ENCODE measurements at regions not wholly inside any gene's neighbourhood (a gene's known extent, or its start where the extent isn't known, plus 50 kb on each side); places are given as distances from the start of the nearest gene placed in this dataset.

DNA sequence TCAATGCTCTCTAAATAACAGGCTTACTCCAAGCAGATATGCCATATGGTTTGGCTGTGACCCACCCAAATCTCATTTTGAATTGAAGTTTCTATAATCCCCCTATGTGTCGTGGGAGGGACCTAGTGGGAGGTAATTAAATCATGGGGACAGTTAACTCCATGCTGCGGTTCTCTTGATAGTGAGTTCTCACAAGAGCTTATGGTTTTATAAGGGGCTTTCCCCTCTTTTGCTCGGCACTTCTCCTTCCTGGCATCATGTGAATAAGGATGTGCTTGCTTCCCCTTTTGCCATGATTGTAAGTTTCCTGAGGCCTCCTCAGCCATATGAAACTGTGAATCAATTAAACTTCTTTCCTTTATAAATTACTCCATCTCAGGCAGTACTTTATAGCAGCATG is 302.7 kb upstream of the ZC3H15 start:
- no peaks in the 10 kb centered on the region for H3K27me3 ChIP-seq
- H3K4me3 ChIP-seq, result no peak overlapping the region
- no peak for DNase-seq
- H3K36me3 ChIP-seq, result no peaks in the 10 kb centered on the region
- intact Hi-C loops (cut with DNase I; ENCODE audit: low total_unique reads), result no loop called here
- TF ChIP-seq POLR2A (IDR thresholded peaks at IDR 0.05), result no peak
- TF ChIP-seq, protein P1, sequence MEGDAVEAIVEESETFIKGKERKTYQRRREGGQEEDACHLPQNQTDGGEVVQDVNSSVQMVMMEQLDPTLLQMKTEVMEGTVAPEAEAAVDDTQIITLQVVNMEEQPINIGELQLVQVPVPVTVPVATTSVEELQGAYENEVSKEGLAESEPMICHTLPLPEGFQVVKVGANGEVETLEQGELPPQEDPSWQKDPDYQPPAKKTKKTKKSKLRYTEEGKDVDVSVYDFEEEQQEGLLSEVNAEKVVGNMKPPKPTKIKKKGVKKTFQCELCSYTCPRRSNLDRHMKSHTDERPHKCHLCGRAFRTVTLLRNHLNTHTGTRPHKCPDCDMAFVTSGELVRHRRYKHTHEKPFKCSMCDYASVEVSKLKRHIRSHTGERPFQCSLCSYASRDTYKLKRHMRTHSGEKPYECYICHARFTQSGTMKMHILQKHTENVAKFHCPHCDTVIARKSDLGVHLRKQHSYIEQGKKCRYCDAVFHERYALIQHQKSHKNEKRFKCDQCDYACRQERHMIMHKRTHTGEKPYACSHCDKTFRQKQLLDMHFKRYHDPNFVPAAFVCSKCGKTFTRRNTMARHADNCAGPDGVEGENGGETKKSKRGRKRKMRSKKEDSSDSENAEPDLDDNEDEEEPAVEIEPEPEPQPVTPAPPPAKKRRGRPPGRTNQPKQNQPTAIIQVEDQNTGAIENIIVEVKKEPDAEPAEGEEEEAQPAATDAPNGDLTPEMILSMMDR (IDR thresholded peaks at IDR 0.05), result no peak
- no peak overlapping the region for H3K27ac ChIP-seq
- H3K4me1 ChIP-seq, result no peaks in the 10 kb centered on the region
- H3K9me3 ChIP-seq, result no peaks in the 10 kb centered on the region

DNA sequence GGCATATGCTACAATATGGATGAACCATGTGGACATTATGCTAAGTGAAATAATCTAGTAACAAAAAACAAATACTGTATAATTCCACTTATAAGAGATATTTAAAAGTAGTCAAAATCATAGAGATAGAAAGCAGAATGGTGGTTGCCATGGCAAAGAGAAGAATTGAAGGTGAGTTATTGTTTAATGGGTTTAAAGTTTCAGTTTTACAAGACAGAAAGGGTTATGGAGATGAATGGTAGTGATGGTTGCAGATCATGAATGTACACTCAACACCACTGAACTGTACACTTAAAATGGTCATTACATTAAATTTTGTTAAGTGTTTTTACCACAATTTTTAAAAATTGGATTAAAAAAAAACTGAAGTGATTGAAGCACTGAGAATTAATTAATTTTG is 298.2 kb upstream of the ZC3H15 start:
- Histone ChIP-seq H3K27me3 (no peaks in the 10 kb centered on the region), H3K27ac (no peak overlapping the region), H3K9me3 (no peaks in the 10 kb centered on the region), H3K4me1 (no peaks in the 10 kb centered on the region), H3K4me3 (no peak overlapping the region), H3K36me3 (no peaks in the 10 kb centered on the region)
- TF ChIP-seq POLR2A (IDR thresholded peaks at IDR 0.05), result no peak
- TF ChIP-seq, protein P1 (IDR thresholded peaks at IDR 0.05), result no peak
- intact Hi-C loops (cut with DNase I; ENCODE audit: low total_unique reads), result no loop called here
- no peak for DNase-seq

DNA sequence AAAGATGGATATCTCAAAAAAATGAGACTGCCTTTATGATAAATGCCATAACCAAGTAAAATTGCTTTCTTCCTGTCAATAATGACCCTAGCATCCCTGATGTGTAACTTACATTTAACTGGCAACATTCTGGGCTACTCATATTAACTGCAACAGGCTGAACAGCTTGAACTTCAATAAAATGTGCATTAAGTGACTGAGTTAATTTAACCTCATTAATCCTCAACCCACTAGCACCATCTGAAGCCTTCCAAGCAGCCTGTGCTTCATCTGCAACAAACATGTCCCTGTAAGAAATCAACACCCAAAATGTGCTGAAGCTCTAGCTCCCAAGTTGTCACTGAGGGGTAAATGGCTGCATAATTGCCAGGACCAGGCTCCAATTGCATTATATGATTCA is 296.2 kb upstream of the ZC3H15 start:
- no peak for TF ChIP-seq POLR2A (IDR thresholded peaks at IDR 0.05)
- TF ChIP-seq, protein P1 (IDR thresholded peaks at IDR 0.05), result no peak
- Histone ChIP-seq H3K4me1 (no peaks in the 10 kb centered on the region), H3K4me3 (no peak overlapping the region), H3K27ac (no peak overlapping the region), H3K9me3 (no peaks in the 10 kb centered on the region), H3K36me3 (no peaks in the 10 kb centered on the region), H3K27me3 (no peaks in the 10 kb centered on the region)
- no peak for DNase-seq
- intact Hi-C loops (cut with DNase I; ENCODE audit: low total_unique reads), result no loop called here

DNA sequence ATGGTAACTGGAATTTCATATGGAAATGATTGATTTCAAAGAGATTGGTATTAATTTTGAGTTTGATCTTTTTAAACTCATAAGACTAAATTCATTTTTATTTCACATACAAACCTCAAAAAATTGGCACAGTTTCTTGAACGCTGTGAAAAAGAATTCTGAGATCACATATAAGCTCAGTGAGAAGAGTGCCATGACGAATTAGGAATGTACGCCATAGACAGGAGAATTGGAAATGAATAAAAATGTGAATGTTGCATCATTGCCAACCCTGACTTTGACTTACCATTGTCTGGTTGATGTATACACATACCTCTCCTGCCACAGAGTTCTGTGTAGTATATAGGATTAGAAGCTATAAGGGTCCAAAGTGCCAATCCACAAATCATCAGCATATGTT is 290.4 kb upstream of the ZC3H15 start:
- Histone ChIP-seq H3K4me3 (no peak overlapping the region), H3K36me3 (no peaks in the 10 kb centered on the region), H3K27me3 (no peaks in the 10 kb centered on the region), H3K4me1 (no peaks in the 10 kb centered on the region), H3K9me3 (no peaks in the 10 kb centered on the region), H3K27ac (no peak overlapping the region)
- TF ChIP-seq, protein P1 (IDR thresholded peaks at IDR 0.05), result no peak
- intact Hi-C loops (cut with DNase I; ENCODE audit: low total_unique reads), result no loop called here
- DNase-seq, result no peak

DNA sequence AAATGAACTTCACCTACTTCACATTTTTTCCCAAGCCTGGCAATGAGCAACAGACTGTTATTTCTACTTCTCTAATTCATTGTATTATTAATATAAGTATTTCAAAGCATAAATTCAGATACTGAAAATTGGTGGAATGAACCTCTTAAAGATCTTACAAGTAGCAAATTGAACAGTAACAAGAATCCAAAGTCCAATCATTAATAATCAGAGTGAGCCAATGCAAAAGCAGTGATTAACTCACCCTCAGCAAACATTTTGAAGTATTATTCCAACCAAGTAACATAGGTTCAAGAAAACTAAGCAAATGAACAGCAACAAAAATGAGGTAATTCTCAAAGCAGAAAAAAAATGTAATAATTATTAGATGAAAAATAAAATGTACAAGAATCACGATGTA is 288.1 kb upstream of the ZC3H15 start:
- DNase-seq, result no peak
- Histone ChIP-seq H3K27me3 (no peaks in the 10 kb centered on the region), H3K4me3 (no peak overlapping the region), H3K36me3 (no peaks in the 10 kb centered on the region), H3K4me1 (no peaks in the 10 kb centered on the region), H3K9me3 (no peaks in the 10 kb centered on the region), H3K27ac (no peak overlapping the region)
- no peak for TF ChIP-seq POLR2A (IDR thresholded peaks at IDR 0.05)
- TF ChIP-seq, protein P1 (IDR thresholded peaks at IDR 0.05), result no peak
- intact Hi-C loops (cut with DNase I; ENCODE audit: low total_unique reads), result no loop called here
